ENCODE measurements at regions not wholly inside any gene's neighbourhood (a gene's known extent, or its start where the extent isn't known, plus 50 kb on each side); places are given as distances from the start of the nearest gene placed in this dataset.
A peak's percentile ranks its signal among the peaks of the same experiment; 100 is the strongest.

- H3K4me1 ChIP-seq (ENCODE audit: insufficient read depth, low read length): no peaks in the 10 kb centered on the region
- no peak overlapping the region for H3K27ac ChIP-seq (ENCODE audit: low read depth, low read length)
- peaks cover 12% of the 10 kb centered on the region for H4K20me1 ChIP-seq (ENCODE audit: insufficient read depth, low read length)
- no peaks in the 10 kb centered on the region for H3K9me3 ChIP-seq (ENCODE audit: low read depth, low read length)
- no peak overlapping the region for H3K4me3 ChIP-seq (ENCODE audit: insufficient read depth, low read length)
- H3K27me3 ChIP-seq (ENCODE audit: insufficient read depth, low read length): no peaks in the 10 kb centered on the region
- no peak overlapping the region for H2AFZ ChIP-seq (ENCODE audit: low read length)
- no peak overlapping the region for H3K4me2 ChIP-seq (ENCODE audit: insufficient read depth, low read length)
- no peaks in the 10 kb centered on the region for H3K36me3 ChIP-seq (ENCODE audit: insufficient read depth, low read length)
- no peak for TF ChIP-seq CTCF (IDR thresholded peaks at IDR 0.05; ENCODE audit: extremely low read depth, low read depth, low read length)
- H3K79me2 ChIP-seq (ENCODE audit: insufficient read depth, low read length): no peaks in the 10 kb centered on the region
- DNase-seq (ENCODE audit: insufficient read length, low spot score, missing footprints): peak; percentile 57
Observed at GRCh38 chr11:70654016-70654415, 255.7 kb downstream of the CTTN start.

- H4K20me1 ChIP-seq (ENCODE audit: insufficient read depth, low read length): peaks cover 3% of the 10 kb centered on the region
- no peaks in the 10 kb centered on the region for H3K79me2 ChIP-seq (ENCODE audit: insufficient read depth, low read length)
- H3K4me1 ChIP-seq (ENCODE audit: insufficient read depth, low read length): no peaks in the 10 kb centered on the region
- H3K4me2 ChIP-seq (ENCODE audit: insufficient read depth, low read length): no peak overlapping the region
- no peak for TF ChIP-seq CTCF (IDR thresholded peaks at IDR 0.05; ENCODE audit: extremely low read depth, low read depth, low read length)
- H3K9me3 ChIP-seq (ENCODE audit: low read depth, low read length): no peaks in the 10 kb centered on the region
- no peaks in the 10 kb centered on the region for H3K27me3 ChIP-seq (ENCODE audit: insufficient read depth, low read length)
- H2AFZ ChIP-seq (ENCODE audit: low read length): no peak overlapping the region
- H3K36me3 ChIP-seq (ENCODE audit: insufficient read depth, low read length): no peaks in the 10 kb centered on the region
- no peak overlapping the region for H3K4me3 ChIP-seq (ENCODE audit: insufficient read depth, low read length)
- no peak for DNase-seq (ENCODE audit: insufficient read length, low spot score, missing footprints)
- H3K27ac ChIP-seq (ENCODE audit: low read depth, low read length): no peak overlapping the region
Observed at GRCh38 chr11:70655816-70656215, 257.5 kb downstream of the CTTN start.

GRCh38 chr11:70656252-70656651 lies 257.9 kb downstream of the CTTN start:
- H3K4me1 ChIP-seq (ENCODE audit: insufficient read depth, low read length): no peaks in the 10 kb centered on the region
- H3K36me3 ChIP-seq (ENCODE audit: insufficient read depth, low read length): no peaks in the 10 kb centered on the region
- no peak for TF ChIP-seq CTCF (IDR thresholded peaks at IDR 0.05; ENCODE audit: extremely low read depth, low read depth, low read length)
- no peak overlapping the region for H2AFZ ChIP-seq (ENCODE audit: low read length)
- H4K20me1 ChIP-seq (ENCODE audit: insufficient read depth, low read length): no peaks in the 10 kb centered on the region
- no peaks in the 10 kb centered on the region for H3K9me3 ChIP-seq (ENCODE audit: low read depth, low read length)
- H3K27me3 ChIP-seq (ENCODE audit: insufficient read depth, low read length): peaks cover 2% of the 10 kb centered on the region
- peak; percentile 22 for DNase-seq (ENCODE audit: insufficient read length, low spot score, missing footprints)
- H3K79me2 ChIP-seq (ENCODE audit: insufficient read depth, low read length): no peaks in the 10 kb centered on the region
- no peak overlapping the region for H3K27ac ChIP-seq (ENCODE audit: low read depth, low read length)
- H3K4me2 ChIP-seq (ENCODE audit: insufficient read depth, low read length): no peak overlapping the region
- no peak overlapping the region for H3K4me3 ChIP-seq (ENCODE audit: insufficient read depth, low read length)

- peak; percentile 52 for DNase-seq (ENCODE audit: insufficient read length, low spot score, missing footprints)
- H2AFZ ChIP-seq (ENCODE audit: low read length): no peak overlapping the region
- no peaks in the 10 kb centered on the region for H3K36me3 ChIP-seq (ENCODE audit: insufficient read depth, low read length)
- no peak overlapping the region for H3K4me3 ChIP-seq (ENCODE audit: insufficient read depth, low read length)
- H3K27ac ChIP-seq (ENCODE audit: low read depth, low read length): no peak overlapping the region
- H3K79me2 ChIP-seq (ENCODE audit: insufficient read depth, low read length): no peaks in the 10 kb centered on the region
- H3K9me3 ChIP-seq (ENCODE audit: low read depth, low read length): no peaks in the 10 kb centered on the region
- no peaks in the 10 kb centered on the region for H4K20me1 ChIP-seq (ENCODE audit: insufficient read depth, low read length)
- H3K4me2 ChIP-seq (ENCODE audit: insufficient read depth, low read length): no peak overlapping the region
- no peak for TF ChIP-seq CTCF (IDR thresholded peaks at IDR 0.05; ENCODE audit: extremely low read depth, low read depth, low read length)
- H3K27me3 ChIP-seq (ENCODE audit: insufficient read depth, low read length): peaks cover 14% of the 10 kb centered on the region
- peaks cover 7% of the 10 kb centered on the region for H3K4me1 ChIP-seq (ENCODE audit: insufficient read depth, low read length)
Observed at GRCh38 chr11:70660059-70660888, 261.9 kb downstream of the CTTN start.

Data from osteoblast (primary cell).